GM12891 (cell line): ENCODE measurements at regions not wholly inside any gene's neighbourhood (a gene's known extent, or its start where the extent isn't known, plus 50 kb on each side); places are given as distances from the start of the nearest gene placed in this dataset.

Experiments
- DNase-seq: peaks from one replicate; pipeline ENCODE4 v3.0.0; 2011; ENCODE audit warnings: low spot score; ENCODE audit not compliant: insufficient read length
- FAIRE-seq: peaks from 2 replicates; lab custom pipeline; 2011; peaks lifted over from hg19 to GRCh38; lab: Jason Lieb, UNC
- PAX5 ChIP-seq: IDR thresholded peaks from 2 replicates; pipeline ENCODE4 v1.6.1; 2011; ENCODE audit warnings: low read length, moderate library complexity, mild to moderate bottlenecking; ENCODE audit not compliant: insufficient read depth, severe bottlenecking
- POLR2A ChIP-seq: IDR thresholded peaks from 2 replicates; pipeline ENCODE4 v1.6.1; 2011; ENCODE audit warnings: low read depth, low read length, control low read depth
- POLR2AphosphoS5 ChIP-seq: IDR thresholded peaks from 2 replicates; pipeline ENCODE4 v1.6.1; 2011; ENCODE audit warnings: low read depth, low read length, control low read depth
- POU2F2 ChIP-seq: IDR thresholded peaks from 2 replicates; pipeline ENCODE4 v1.6.1; 2011; ENCODE audit warnings: low read depth, mild to moderate bottlenecking, control low read depth, low read length, moderate library complexity
- SPI1 ChIP-seq: IDR thresholded peaks from 2 replicates; pipeline ENCODE4 v1.6.1; 2011; ENCODE audit warnings: low read depth, low read length, control low read depth
- TAF1 ChIP-seq: IDR thresholded peaks from 2 replicates; pipeline ENCODE4 v1.6.1; 2011; ENCODE audit warnings: low read depth, low read length, control low read depth

DNA sequence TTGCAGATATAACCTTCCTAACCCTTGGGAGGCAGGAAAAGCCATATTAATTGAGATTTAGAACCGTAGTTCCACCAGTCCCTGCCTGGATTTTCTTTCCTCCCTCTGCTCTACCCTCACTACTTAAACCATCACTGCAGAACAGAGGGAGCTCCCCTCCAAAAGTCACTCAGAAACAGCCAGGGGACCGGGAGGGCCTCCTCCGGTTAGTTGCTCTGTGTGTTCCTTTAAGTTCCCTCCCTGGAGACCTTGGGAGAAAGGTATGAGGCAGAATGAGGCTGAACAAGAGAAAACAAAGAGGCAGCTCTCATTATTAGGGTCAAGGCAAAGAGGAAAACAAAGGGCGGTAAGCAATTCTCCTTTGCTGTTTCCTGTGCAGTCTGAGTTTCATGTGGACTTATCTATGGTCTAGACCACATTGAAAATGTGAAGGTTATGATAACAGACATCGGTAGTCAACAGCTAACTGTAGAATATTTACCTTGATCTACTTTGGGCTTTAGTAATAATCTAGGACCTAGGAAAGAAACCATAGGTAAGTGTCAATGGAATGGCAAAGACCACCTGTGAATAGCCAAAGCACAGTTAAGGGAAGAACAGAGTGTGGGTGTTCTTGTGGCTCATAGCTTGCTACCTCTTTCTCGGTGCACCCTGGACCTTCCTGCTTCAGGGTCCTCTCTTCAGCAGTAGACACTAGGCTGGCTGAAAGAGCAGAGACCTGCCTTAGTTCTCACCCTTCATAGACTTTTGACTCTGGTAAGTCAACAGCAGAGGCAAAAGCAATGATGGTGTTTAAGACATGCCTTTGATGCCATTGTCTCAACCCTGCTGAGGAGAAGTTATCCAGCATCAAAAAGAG, 250.9 kb upstream of the CITED2 start:
- DNase-seq (no peak), FAIRE-seq (no peak)
- TF ChIP-seq TAF1 (no peak), POU2F2 (no peak), SPI1 (no peak), POLR2AphosphoS5 (no peak), PAX5 (no peak), POLR2A (no peak)

DNA sequence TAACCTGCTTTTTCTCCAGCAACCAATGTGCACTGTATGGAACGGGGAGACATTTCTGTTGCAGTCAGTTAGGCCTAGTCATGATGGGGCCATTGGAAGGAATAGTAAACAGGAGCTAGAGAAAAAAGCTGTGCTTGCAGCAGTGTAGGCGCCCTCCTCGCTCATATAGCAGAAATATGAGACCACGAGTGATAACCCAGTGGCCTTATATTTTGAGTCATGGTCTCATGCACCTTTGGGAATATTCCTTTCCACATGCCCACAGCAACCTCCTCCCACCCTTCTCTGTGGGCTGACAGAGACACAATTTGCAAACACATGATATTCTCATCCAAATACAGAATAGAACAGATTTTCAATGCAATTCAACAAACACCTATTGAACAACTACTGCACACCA, 248.9 kb upstream of the CITED2 start:
- TF ChIP-seq TAF1, result no peak
- no peak for TF ChIP-seq POU2F2
- TF ChIP-seq POLR2A, result no peak
- DNase-seq (no peak), FAIRE-seq (no peak)

DNA sequence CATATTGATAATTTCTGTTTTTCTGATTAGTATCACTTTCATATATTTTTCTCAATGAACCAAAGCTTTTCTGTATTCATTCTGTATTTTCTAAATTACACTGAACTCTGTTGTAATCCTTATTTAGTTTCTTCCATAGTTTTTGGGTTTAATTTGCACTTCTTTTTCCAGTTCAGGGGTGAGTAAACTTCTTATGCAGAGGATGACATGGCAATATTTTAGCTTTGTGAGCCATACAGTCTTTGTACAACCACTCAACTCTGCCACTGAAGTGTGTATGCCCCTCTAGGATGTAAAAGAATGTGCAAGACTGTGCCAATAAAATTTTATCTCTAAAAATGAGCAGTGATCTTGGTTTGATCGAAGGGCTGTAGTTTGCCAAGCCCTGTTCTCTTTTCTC, 239.0 kb upstream of the CITED2 start:
- no peak for TF ChIP-seq POU2F2
- TF ChIP-seq SPI1, result no peak
- no peak for TF ChIP-seq PAX5
- TF ChIP-seq TAF1, result no peak
- TF ChIP-seq POLR2AphosphoS5, result no peak
- no peak for TF ChIP-seq POLR2A
- FAIRE-seq, result no peak

DNA sequence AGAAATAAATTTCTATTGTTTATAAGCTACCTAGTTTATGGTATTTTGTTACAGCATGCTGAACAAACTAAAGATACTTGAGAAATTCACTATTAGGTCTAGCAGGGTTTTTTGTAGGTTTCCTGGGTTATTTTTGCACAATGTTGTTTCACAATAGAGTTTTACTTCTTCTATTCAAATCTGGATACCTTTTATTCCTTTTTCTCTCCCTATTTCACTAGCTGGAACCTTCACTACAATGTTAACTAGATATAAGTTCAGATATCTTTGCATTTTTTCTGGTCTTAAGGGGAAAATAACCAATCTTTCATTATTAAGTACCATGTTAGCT, 237.7 kb upstream of the CITED2 start:
- FAIRE-seq (peak; percentile 28), DNase-seq (no peak)
- no peak for TF ChIP-seq TAF1
- TF ChIP-seq SPI1, result no peak
- no peak for TF ChIP-seq POU2F2
- TF ChIP-seq POLR2A, result no peak
- no peak for TF ChIP-seq PAX5
- no peak for TF ChIP-seq POLR2AphosphoS5

More for the DNA sequence above, 239.0 kb upstream of the CITED2 start:
- no peak for DNase-seq

DNA sequence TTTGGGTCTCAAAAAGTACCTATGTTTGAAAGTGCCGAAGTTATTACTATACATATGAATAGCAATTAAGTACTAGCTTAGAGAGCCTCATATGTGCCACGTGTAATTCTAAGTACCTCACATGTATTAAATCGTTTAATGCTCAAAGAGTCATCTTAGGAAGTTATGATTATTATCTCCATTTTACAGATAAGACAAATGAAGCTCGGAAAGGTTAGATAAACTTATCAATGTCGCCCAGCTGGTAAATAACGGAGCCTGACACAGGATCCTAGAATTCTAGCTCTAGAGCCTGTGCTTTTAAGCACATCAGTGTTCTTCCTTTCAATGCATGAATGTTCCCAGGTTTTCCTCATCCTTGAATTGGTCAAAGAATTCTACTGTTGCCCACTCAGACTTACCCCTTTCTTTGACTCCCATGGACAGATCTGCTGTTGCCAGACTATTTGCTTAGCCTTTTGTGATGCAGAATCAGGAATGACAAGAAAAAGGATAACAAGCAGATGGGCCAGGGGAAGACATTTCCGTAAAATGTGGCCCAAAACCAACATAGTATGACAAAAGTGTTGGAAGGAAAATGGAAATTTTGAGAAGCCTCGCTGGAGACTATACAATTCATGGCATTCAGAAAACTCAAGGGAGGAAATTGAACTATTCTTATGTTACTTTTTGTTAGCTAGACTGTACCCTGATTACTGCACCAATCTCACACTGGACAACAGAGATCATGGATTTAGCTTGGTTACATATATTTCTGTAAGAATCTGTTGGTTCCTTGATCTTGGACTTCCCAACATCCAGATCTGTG, 237.1 kb upstream of the CITED2 start:
- peak; percentile 51 for FAIRE-seq

DNA sequence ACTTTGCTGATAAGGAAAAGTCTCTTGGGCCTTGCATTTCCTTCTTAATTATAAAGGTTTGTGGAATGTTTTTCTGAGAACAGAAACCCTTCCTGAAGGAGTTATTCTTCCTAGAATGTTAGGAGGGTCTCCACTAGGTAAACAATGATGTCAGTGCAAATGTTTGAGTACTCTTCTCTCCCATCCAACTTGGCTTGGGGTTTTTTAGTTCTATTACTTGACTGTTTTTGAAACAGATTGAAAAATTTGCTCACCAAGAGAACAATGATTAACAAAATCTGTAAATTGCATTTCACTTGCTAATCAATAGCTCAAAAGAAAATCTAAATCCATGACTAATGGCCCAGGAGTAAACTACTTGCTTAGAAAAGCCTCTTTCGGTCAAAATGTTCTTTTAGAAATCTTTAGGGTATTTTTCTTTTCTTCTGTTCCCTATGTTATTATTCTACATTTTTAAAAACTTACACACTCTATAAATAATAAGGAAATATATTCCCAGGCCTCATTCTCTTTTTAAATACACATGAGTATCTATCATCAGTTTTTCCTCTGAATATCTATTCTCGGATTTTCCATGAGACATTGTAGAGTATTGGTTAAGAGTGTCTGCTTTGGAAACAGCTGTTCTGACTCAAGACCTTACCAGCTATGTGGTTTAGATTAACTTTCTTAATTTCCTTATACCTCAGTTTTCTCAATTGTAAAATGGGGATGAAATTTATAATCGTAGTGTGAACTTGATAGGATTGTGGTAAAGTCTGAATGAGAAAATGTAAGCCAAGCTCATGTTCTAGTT, 234.2 kb upstream of the CITED2 start:
- DNase-seq (no peak), FAIRE-seq (no peak)
- no peak for TF ChIP-seq PAX5
- TF ChIP-seq TAF1, result no peak
- TF ChIP-seq POLR2AphosphoS5, result no peak
- no peak for TF ChIP-seq POU2F2
- TF ChIP-seq SPI1, result no peak
- no peak for TF ChIP-seq POLR2A

More for the DNA sequence above, 237.1 kb upstream of the CITED2 start:
- TF ChIP-seq POU2F2 (no peak), PAX5 (no peak)
- DNase-seq, result no peak

DNA sequence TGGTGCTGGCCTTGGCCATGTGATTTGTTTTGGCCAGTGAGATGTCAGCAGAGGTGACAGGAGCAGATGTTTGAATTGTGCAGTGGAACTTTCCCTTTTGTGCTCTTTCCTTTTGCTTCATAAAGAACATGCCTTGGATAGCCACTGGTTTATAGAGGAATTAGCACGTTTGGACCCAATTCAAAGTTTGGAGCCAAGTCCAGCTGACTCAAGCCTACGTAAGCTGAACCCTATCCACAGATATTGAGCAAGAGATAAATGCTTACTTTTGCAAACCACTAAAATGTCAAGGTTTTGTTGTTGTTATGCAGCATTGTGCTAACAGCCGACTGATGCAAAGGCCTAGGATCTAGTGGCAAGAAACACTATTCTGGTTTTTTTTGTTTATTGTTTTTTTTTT, 230.9 kb upstream of the CITED2 start:
- no peak for TF ChIP-seq POLR2AphosphoS5
- TF ChIP-seq SPI1, result no peak
- no peak for TF ChIP-seq POLR2A
- no peak for TF ChIP-seq PAX5
- no peak for TF ChIP-seq POU2F2
- no peak for TF ChIP-seq TAF1
- no peak for DNase-seq
- no peak for FAIRE-seq

DNA sequence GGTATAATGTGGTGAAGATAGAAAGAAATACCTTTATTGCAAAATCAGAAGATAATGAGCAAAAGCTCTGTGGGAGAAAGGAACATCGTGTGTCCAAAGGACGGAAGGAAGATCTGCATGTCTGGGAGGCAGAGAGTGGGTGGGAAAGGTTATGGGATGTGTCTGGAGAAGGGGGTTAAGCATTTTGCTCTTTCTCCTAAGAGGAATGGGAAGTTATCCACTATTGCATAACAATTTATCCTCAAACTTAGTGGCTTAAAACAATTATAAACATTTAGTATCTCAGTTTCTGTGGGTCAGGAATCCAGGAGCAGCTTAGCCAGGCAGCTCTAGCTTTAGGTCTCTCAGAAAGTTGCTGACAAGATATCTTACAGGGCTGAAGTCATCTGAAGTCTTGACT, 229.1 kb upstream of the CITED2 start:
- FAIRE-seq (no peak), DNase-seq (no peak)
- TF ChIP-seq POU2F2 (no peak), POLR2A (no peak), TAF1 (no peak), SPI1 (no peak), PAX5 (no peak), POLR2AphosphoS5 (no peak)

DNA sequence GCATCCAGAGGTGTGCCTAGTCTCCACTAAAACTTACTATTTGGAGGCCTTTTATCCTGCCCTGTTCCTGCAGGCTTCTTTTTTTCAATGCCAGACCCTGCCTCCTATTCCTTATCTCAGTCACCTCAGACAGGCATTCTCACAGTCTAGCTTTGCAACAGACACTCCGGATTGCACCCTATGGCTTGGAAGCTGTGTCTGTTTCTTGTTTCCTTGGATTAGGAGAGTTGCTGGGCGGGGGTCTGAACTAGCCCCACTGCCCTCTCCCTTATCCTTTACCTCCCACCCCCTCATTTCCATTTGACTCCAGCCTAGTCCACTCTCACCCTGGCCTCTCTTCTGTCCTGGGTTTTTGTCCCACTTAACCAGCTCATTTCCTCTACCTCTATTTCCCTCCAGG, 228.1 kb upstream of the CITED2 start:
- FAIRE-seq (no peak), DNase-seq (no peak)
- TF ChIP-seq POU2F2 (no peak), POLR2A (no peak), SPI1 (no peak), TAF1 (no peak), POLR2AphosphoS5 (no peak), PAX5 (no peak)
